GM18505 (cell line): ENCODE measurements at regions not wholly inside any gene's neighbourhood (a gene's known extent, or its start where the extent isn't known, plus 50 kb on each side); places are given as distances from the start of the nearest gene placed in this dataset.

Experiments used
- ATAC-seq: cut with Tn5 transposase; IDR thresholded peaks from one replicate; pipeline ENCODE4 v1.9.1; 2021; ENCODE audit not compliant: unreplicated experiment
- POLR2A ChIP-seq: IDR thresholded peaks from 4 replicates; pipeline ENCODE4 v1.6.1; 2011; ENCODE audit warnings: borderline replicate concordance; ENCODE audit not compliant: insufficient read depth, insufficient read length; ENCODE audit errors: extremely low read depth

- TF ChIP-seq POLR2A = no peak
Observed at GRCh38 chr9:103372828-103373227, 377.7 kb downstream of the CYLC2 start.

GRCh38 chr9:103377667-103378066, 382.5 kb downstream of the CYLC2 start:
- ATAC-seq = no peak
- TF ChIP-seq POLR2A = no peak

More at GRCh38 chr9:103372828-103373227, 377.7 kb downstream of the CYLC2 start:
- no peak for ATAC-seq

GRCh38 chr9:103397868-103398600, 402.9 kb downstream of the CYLC2 start:
- no peak for TF ChIP-seq POLR2A
- peak; percentile 97 for ATAC-seq

- no peak for TF ChIP-seq POLR2A
- ATAC-seq = no peak
Observed at GRCh38 chr9:103399535-103399934, 404.4 kb downstream of the CYLC2 start.

GRCh38 chr9:103407260-103407659, 412.1 kb downstream of the CYLC2 start:
- no peak for ATAC-seq

GRCh38 chr9:103410059-103410458, 414.9 kb downstream of the CYLC2 start:
- ATAC-seq = no peak
- TF ChIP-seq POLR2A = no peak

More at GRCh38 chr9:103407260-103407659, 412.1 kb downstream of the CYLC2 start:
- TF ChIP-seq POLR2A = no peak

GRCh38 chr9:103427696-103428095, 432.6 kb downstream of the CYLC2 start:
- no peak for TF ChIP-seq POLR2A
- no peak for ATAC-seq

GRCh38 chr9:103430469-103430868, 435.3 kb downstream of the CYLC2 start:
- TF ChIP-seq POLR2A = no peak
- no peak for ATAC-seq

GRCh38 chr9:103431809-103432208, 436.7 kb downstream of the CYLC2 start:
- no peak for ATAC-seq
- TF ChIP-seq POLR2A = no peak

GRCh38 chr9:103444176-103444575, 449.0 kb downstream of the CYLC2 start:
- ATAC-seq = no peak
- TF ChIP-seq POLR2A = no peak

- no peak for ATAC-seq
- no peak for TF ChIP-seq POLR2A
Observed at GRCh38 chr9:103458826-103459225, 463.7 kb downstream of the CYLC2 start.

- TF ChIP-seq POLR2A = no peak
- ATAC-seq = no peak
Observed at GRCh38 chr9:103471241-103471640, 476.1 kb downstream of the CYLC2 start.

- no peak for ATAC-seq
- no peak for TF ChIP-seq POLR2A
Observed at GRCh38 chr9:103474156-103474555, 479.0 kb downstream of the CYLC2 start.

GRCh38 chr9:103483471-103484096, 488.5 kb downstream of the CYLC2 start:
- ATAC-seq = no peak
- no peak for TF ChIP-seq POLR2A
